GM23338 (cell line): ENCODE measurements at regions not wholly inside any gene's neighbourhood (a gene's known extent, or its start where the extent isn't known, plus 50 kb on each side); places are given as distances from the start of the nearest gene placed in this dataset.

Experiments
- ATAC-seq: fragments of 200-7000 bp; cut with Tn5 transposase; 3 replicates; pipeline ENCODE4 v1.9.1; 2020
- DNase-seq: peaks from one replicate; pipeline ENCODE4 v3.0.0-alpha.2; 2015; ENCODE audit warnings: low spot score
- H2AFZ ChIP-seq: fragments of 200-600 bp; sonication (generic); 2 replicates; pipeline ENCODE4 v1.8.0; 2016; ENCODE audit warnings: antibody characterized with exemption, mild to moderate bottlenecking, moderate library complexity
- H3F3A ChIP-seq: fragments of 200-600 bp; sonication (generic); replicated peaks from 2 replicates; pipeline ENCODE4 v1.8.0; 2017; ENCODE audit warnings: antibody characterized with exemption, mixed run types, low read depth
- H3K27ac ChIP-seq: fragments of 200-600 bp; sonication (generic); 2 replicates; pipeline ENCODE4 v1.6.1; 2016; ENCODE audit warnings: low read depth
- H3K27me3 ChIP-seq: fragments of 200-600 bp; sonication (generic); 2 replicates; pipeline ENCODE4 v1.8.0; 2016; ENCODE audit warnings: mild to moderate bottlenecking, mixed run types, moderate library complexity; ENCODE audit not compliant: insufficient read depth
- H3K36me3 ChIP-seq: fragments of 200-600 bp; sonication (generic); 2 replicates; pipeline ENCODE4 v1.8.0; 2016; ENCODE audit warnings: mild to moderate bottlenecking; ENCODE audit not compliant: insufficient read depth
- H3K4me1 ChIP-seq: fragments of 200-600 bp; sonication (generic); 2 replicates; pipeline ENCODE4 v1.8.0; 2016; ENCODE audit warnings: mild to moderate bottlenecking, moderate library complexity; ENCODE audit not compliant: insufficient read depth
- H3K4me2 ChIP-seq: fragments of 200-600 bp; sonication (generic); 2 replicates; pipeline ENCODE4 v1.7.1; 2017; ENCODE audit warnings: mixed run types
- H3K4me3 ChIP-seq: fragments of 200-600 bp; sonication (generic); 2 replicates; pipeline ENCODE4 v1.6.1; 2016; ENCODE audit warnings: mixed run types
- H3K79me2 ChIP-seq: fragments of 200-600 bp; sonication (generic); replicated peaks from 2 replicates; pipeline ENCODE4 v1.8.0; 2017; ENCODE audit warnings: mild to moderate bottlenecking; ENCODE audit not compliant: insufficient read depth
- H3K9me2 ChIP-seq: fragments of 200-600 bp; sonication (generic); 2 replicates; pipeline ENCODE4 v1.8.0; 2017; ENCODE audit not compliant: insufficient read depth
- H4K20me1 ChIP-seq: fragments of 200-600 bp; sonication (generic); replicated peaks from 2 replicates; pipeline ENCODE4 v1.8.0; 2017; ENCODE audit warnings: mild to moderate bottlenecking; ENCODE audit not compliant: insufficient read depth
- H3K27ac Mint-ChIP-seq: 2 replicates; pipeline ENCODE4 v1.8.0; 2020; ENCODE audit warnings: inconsistent platforms, mild to moderate bottlenecking, moderate library complexity, mixed read lengths
- H3K27me3 Mint-ChIP-seq: 3 replicates; pipeline ENCODE4 v1.8.0; 2022; ENCODE audit warnings: low read depth, mild to moderate bottlenecking, moderate library complexity, mixed read lengths, inconsistent platforms; ENCODE audit not compliant: insufficient read depth, poor library complexity
- H3K36me3 Mint-ChIP-seq: 3 replicates; pipeline ENCODE4 v1.8.0; 2021; ENCODE audit warnings: low read depth, mild to moderate bottlenecking, inconsistent platforms, moderate library complexity, mixed read lengths
- H3K4me1 Mint-ChIP-seq: 3 replicates; pipeline ENCODE4 v1.8.0; 2020; ENCODE audit warnings: mild to moderate bottlenecking, inconsistent platforms, mixed read lengths
- H3K4me3 Mint-ChIP-seq: 3 replicates; pipeline ENCODE4 v1.8.0; 2021; ENCODE audit warnings: moderate library complexity, mild to moderate bottlenecking, inconsistent platforms, mixed read lengths
- H3K9me3 Mint-ChIP-seq: 3 replicates; pipeline ENCODE4 v1.8.0; 2020; ENCODE audit warnings: moderate library complexity, mild to moderate bottlenecking, inconsistent platforms, mixed read lengths
- JUNB ChIP-seq: IDR thresholded peaks from one replicate; pipeline ENCODE4 v1.6.1; 2016; ENCODE audit warnings: antibody characterized with exemption; ENCODE audit not compliant: unreplicated experiment
- NANOG ChIP-seq: IDR thresholded peaks from 2 replicates; pipeline ENCODE4 v1.6.1; 2016; ENCODE audit warnings: antibody characterized with exemption, borderline replicate concordance
- TF ChIP-seq, protein P1 (sequence below): fragments of 250-450 bp; sonication (Bioruptor Pico); IDR thresholded peaks from 2 replicates; pipeline ENCODE4 v1.5.0; 2020; ENCODE audit warnings: mild to moderate bottlenecking, moderate library complexity
- TF ChIP-seq, protein P2 (sequence below), 2 experiments: fragments of 200-600 bp in 1 of 2; sonication (generic) in 1 of 2; conservative IDR thresholded peaks; 2 replicates each; pipeline versions ENCODE4 v1.5.1 to v1.6.1; 2016 to 2017; ENCODE audit warnings: antibody characterized with exemption in 2 of 2, low read depth in 2 of 2, mild to moderate bottlenecking in 2 of 2, moderate library complexity in 1 of 2
- TF ChIP-seq, protein P3 (sequence below): IDR thresholded peaks from one replicate; pipeline ENCODE4 v1.6.1; 2018; ENCODE audit warnings: antibody characterized with exemption; ENCODE audit not compliant: unreplicated experiment

DNA sequence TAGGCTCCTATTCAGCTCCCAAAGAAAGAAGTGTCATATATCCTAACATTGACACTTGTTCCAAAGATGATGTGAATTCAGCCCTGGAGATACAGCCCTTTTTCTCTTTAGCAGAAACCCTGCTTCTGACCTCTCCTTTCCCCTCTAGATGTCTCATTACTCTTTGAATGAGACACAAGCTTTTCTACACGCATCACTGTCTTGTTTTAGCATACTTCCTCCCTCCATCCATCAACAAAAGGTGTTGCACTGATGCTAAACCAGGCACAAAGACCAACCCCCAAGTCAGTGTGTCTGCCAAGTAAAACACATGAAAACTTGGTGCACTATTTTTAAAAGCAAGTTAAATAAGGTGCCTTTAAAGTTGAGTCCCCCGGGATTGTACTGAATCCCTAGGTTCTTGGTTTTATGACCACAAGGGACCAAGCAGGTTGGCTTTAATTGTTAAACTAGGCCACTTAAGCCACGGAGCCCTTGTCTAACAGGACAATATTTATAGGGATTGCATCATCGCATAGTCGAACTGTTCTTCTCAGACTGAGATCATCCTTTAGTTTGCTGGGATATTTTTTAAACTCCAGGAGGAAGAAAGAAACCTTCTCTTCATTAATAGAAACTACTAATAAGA, 101.0 kb upstream of the GUCA2B start (continued):
- TF ChIP-seq, protein P1, sequence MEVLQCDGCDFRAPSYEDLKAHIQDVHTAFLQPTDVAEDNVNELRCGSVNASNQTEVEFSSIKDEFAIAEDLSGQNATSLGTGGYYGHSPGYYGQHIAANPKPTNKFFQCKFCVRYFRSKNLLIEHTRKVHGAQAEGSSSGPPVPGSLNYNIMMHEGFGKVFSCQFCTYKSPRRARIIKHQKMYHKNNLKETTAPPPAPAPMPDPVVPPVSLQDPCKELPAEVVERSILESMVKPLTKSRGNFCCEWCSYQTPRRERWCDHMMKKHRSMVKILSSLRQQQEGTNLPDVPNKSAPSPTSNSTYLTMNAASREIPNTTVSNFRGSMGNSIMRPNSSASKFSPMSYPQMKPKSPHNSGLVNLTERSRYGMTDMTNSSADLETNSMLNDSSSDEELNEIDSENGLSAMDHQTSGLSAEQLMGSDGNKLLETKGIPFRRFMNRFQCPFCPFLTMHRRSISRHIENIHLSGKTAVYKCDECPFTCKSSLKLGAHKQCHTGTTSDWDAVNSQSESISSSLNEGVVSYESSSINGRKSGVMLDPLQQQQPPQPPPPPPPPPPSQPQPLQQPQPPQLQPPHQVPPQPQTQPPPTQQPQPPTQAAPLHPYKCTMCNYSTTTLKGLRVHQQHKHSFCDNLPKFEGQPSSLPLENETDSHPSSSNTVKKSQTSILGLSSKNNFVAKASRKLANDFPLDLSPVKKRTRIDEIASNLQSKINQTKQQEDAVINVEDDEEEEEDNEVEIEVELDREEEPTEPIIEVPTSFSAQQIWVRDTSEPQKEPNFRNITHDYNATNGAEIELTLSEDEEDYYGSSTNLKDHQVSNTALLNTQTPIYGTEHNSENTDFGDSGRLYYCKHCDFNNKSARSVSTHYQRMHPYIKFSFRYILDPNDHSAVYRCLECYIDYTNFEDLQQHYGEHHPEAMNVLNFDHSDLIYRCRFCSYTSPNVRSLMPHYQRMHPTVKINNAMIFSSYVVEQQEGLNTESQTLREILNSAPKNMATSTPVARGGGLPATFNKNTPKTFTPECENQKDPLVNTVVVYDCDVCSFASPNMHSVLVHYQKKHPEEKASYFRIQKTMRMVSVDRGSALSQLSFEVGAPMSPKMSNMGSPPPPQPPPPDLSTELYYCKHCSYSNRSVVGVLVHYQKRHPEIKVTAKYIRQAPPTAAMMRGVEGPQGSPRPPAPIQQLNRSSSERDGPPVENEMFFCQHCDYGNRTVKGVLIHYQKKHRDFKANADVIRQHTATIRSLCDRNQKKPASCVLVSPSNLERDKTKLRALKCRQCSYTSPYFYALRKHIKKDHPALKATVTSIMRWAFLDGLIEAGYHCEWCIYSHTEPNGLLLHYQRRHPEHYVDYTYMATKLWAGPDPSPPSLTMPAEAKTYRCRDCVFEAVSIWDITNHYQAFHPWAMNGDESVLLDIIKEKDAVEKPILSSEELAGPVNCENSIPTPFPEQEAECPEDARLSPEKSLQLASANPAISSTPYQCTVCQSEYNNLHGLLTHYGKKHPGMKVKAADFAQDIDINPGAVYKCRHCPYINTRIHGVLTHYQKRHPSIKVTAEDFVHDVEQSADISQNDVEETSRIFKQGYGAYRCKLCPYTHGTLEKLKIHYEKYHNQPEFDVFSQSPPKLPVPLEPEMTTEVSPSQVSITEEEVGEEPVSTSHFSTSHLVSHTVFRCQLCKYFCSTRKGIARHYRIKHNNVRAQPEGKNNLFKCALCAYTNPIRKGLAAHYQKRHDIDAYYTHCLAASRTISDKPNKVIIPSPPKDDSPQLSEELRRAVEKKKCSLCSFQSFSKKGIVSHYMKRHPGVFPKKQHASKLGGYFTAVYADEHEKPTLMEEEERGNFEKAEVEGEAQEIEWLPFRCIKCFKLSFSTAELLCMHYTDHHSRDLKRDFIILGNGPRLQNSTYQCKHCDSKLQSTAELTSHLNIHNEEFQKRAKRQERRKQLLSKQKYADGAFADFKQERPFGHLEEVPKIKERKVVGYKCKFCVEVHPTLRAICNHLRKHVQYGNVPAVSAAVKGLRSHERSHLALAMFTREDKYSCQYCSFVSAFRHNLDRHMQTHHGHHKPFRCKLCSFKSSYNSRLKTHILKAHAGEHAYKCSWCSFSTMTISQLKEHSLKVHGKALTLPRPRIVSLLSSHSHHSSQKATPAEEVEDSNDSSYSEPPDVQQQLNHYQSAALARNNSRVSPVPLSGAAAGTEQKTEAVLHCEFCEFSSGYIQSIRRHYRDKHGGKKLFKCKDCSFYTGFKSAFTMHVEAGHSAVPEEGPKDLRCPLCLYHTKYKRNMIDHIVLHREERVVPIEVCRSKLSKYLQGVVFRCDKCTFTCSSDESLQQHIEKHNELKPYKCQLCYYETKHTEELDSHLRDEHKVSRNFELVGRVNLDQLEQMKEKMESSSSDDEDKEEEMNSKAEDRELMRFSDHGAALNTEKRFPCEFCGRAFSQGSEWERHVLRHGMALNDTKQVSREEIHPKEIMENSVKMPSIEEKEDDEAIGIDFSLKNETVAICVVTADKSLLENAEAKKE (CRISPR knock-in tag) = no peak
- TF ChIP-seq, protein P2, sequence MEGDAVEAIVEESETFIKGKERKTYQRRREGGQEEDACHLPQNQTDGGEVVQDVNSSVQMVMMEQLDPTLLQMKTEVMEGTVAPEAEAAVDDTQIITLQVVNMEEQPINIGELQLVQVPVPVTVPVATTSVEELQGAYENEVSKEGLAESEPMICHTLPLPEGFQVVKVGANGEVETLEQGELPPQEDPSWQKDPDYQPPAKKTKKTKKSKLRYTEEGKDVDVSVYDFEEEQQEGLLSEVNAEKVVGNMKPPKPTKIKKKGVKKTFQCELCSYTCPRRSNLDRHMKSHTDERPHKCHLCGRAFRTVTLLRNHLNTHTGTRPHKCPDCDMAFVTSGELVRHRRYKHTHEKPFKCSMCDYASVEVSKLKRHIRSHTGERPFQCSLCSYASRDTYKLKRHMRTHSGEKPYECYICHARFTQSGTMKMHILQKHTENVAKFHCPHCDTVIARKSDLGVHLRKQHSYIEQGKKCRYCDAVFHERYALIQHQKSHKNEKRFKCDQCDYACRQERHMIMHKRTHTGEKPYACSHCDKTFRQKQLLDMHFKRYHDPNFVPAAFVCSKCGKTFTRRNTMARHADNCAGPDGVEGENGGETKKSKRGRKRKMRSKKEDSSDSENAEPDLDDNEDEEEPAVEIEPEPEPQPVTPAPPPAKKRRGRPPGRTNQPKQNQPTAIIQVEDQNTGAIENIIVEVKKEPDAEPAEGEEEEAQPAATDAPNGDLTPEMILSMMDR (conservative IDR thresholded peaks at IDR 0.05; ENCODE audit: low read depth in 2 of 2) = no peak
- no peak for TF ChIP-seq JUNB

DNA sequence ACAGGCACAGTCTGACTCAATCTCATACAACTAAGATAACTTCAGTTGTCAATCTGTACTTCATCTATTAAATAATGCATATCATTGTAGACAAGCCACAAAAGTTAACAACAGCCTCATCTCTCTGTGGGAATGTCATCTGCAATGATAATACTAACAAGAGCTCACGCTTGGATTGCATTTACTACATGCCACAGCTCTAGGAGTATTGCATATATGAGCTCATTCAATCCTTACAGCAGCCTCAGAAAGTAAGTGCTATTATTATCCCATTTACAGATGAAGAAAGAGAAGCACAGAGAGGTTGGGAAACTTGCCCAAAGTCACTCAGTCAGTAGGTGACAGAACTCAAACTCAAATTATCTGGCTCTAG, 105.7 kb upstream of the GUCA2B start:
- no peak for ATAC-seq
- peaks cover 2% of the 10 kb centered on the region for H3K27me3 Mint-ChIP-seq
- TF ChIP-seq, protein P3, sequence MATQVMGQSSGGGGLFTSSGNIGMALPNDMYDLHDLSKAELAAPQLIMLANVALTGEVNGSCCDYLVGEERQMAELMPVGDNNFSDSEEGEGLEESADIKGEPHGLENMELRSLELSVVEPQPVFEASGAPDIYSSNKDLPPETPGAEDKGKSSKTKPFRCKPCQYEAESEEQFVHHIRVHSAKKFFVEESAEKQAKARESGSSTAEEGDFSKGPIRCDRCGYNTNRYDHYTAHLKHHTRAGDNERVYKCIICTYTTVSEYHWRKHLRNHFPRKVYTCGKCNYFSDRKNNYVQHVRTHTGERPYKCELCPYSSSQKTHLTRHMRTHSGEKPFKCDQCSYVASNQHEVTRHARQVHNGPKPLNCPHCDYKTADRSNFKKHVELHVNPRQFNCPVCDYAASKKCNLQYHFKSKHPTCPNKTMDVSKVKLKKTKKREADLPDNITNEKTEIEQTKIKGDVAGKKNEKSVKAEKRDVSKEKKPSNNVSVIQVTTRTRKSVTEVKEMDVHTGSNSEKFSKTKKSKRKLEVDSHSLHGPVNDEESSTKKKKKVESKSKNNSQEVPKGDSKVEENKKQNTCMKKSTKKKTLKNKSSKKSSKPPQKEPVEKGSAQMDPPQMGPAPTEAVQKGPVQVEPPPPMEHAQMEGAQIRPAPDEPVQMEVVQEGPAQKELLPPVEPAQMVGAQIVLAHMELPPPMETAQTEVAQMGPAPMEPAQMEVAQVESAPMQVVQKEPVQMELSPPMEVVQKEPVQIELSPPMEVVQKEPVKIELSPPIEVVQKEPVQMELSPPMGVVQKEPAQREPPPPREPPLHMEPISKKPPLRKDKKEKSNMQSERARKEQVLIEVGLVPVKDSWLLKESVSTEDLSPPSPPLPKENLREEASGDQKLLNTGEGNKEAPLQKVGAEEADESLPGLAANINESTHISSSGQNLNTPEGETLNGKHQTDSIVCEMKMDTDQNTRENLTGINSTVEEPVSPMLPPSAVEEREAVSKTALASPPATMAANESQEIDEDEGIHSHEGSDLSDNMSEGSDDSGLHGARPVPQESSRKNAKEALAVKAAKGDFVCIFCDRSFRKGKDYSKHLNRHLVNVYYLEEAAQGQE = no peak
- TF ChIP-seq NANOG = no peak

More for the DNA sequence above, 105.7 kb upstream of the GUCA2B start:
- Mint-ChIP-seq H3K4me1 (peaks cover 7% of the 10 kb centered on the region), H3K27ac (no peak overlapping the region), H3K4me3 (no peak overlapping the region), H3K36me3 (no peaks in the 10 kb centered on the region), H3K9me3 (no peaks in the 10 kb centered on the region)
- Histone ChIP-seq H3K36me3 (no peaks in the 10 kb centered on the region), H2AFZ (no peak overlapping the region), H3K4me1 (no peaks in the 10 kb centered on the region), H3K4me3 (no peak overlapping the region), H3K4me2 (no peak overlapping the region), H3K9me2 (0 out of 2 replicates have a peak, but pooled peaks cover 4% of the 10 kb centered on the region), H3K79me2 (no peaks in the 10 kb centered on the region), H3K27ac (no peak overlapping the region), H4K20me1 (no peaks in the 10 kb centered on the region), H3F3A (no peaks in the 10 kb centered on the region), H3K27me3 (no peaks in the 10 kb centered on the region)
- DNase-seq = no peak
